Smooth muscle cell (in vitro differentiated cells): ENCODE measurements at regions not wholly inside any gene's neighbourhood (a gene's known extent, or its start where the extent isn't known, plus 50 kb on each side); places are given as distances from the start of the nearest gene placed in this dataset.

Experiments
- DNase-seq: peaks from one replicate; lab custom pipeline; 2025; ENCODE audit not compliant: unreplicated experiment; lab: John Stamatoyannopoulos, UW
- H2AFZ ChIP-seq: fragments of 200-600 bp; sonication (generic); 2 replicates; pipeline ENCODE4 v1.6.0; 2016; ENCODE audit warnings: antibody characterized with exemption, low read depth, mild to moderate bottlenecking
- H3F3A ChIP-seq: fragments of 200-600 bp; sonication (generic); 2 replicates; pipeline ENCODE4 v1.6.0; 2017; ENCODE audit warnings: antibody characterized with exemption, low read depth
- H3K27ac ChIP-seq: fragments of 200-600 bp; sonication (generic); 2 replicates; pipeline ENCODE4 v1.5.1; 2016; ENCODE audit warnings: low read depth, mild to moderate bottlenecking
- H3K27me3 ChIP-seq: fragments of 200-600 bp; sonication (generic); 2 replicates; pipeline ENCODE4 v1.6.1; 2016; ENCODE audit warnings: low read depth, mild to moderate bottlenecking
- H3K36me3 ChIP-seq: fragments of 200-600 bp; sonication (generic); 2 replicates; pipeline ENCODE4 v1.5.1; 2016; ENCODE audit warnings: low read depth
- H3K4me1 ChIP-seq: fragments of 200-600 bp; sonication (generic); 2 replicates; pipeline ENCODE4 v1.5.1; 2016; ENCODE audit warnings: low read depth
- H3K4me2 ChIP-seq: fragments of 200-600 bp; sonication (generic); 2 replicates; pipeline ENCODE4 v1.6.0; 2016; ENCODE audit warnings: mild to moderate bottlenecking
- H3K4me3 ChIP-seq: fragments of 200-600 bp; sonication (generic); 2 replicates; pipeline ENCODE4 v1.5.1; 2016; ENCODE audit warnings: mild to moderate bottlenecking
- H3K79me2 ChIP-seq: fragments of 200-600 bp; sonication (generic); 2 replicates; pipeline ENCODE4 v1.6.0; 2016; ENCODE audit warnings: low read depth, mild to moderate bottlenecking
- H3K9ac ChIP-seq: fragments of 200-600 bp; sonication (generic); 2 replicates; pipeline ENCODE4 v1.6.0; 2016; ENCODE audit warnings: low read depth
- H3K9me3 ChIP-seq: fragments of 200-600 bp; sonication (generic); replicated peaks from 2 replicates; pipeline ENCODE4 v1.5.1; 2016; ENCODE audit warnings: low read depth
- H4K20me1 ChIP-seq: fragments of 200-600 bp; sonication (generic); 2 replicates; pipeline ENCODE4 v1.6.0; 2016; ENCODE audit warnings: low read depth
- CTCF ChIP-seq: fragments of 200-600 bp; sonication (generic); IDR thresholded peaks from 2 replicates; pipeline ENCODE4 v1.5.1; 2017; ENCODE audit warnings: borderline replicate concordance, mild to moderate bottlenecking, antibody characterized with exemption; ENCODE audit not compliant: insufficient read depth, poor library complexity, severe bottlenecking
- WGBS: methylation state at CpG from one replicate; pipeline ENCODE4 v1.1.7; 2016; ENCODE audit warnings: low lambda C conversion rate; 5-methylcytosine and 5-hydroxymethylcytosine counted together

DNA sequence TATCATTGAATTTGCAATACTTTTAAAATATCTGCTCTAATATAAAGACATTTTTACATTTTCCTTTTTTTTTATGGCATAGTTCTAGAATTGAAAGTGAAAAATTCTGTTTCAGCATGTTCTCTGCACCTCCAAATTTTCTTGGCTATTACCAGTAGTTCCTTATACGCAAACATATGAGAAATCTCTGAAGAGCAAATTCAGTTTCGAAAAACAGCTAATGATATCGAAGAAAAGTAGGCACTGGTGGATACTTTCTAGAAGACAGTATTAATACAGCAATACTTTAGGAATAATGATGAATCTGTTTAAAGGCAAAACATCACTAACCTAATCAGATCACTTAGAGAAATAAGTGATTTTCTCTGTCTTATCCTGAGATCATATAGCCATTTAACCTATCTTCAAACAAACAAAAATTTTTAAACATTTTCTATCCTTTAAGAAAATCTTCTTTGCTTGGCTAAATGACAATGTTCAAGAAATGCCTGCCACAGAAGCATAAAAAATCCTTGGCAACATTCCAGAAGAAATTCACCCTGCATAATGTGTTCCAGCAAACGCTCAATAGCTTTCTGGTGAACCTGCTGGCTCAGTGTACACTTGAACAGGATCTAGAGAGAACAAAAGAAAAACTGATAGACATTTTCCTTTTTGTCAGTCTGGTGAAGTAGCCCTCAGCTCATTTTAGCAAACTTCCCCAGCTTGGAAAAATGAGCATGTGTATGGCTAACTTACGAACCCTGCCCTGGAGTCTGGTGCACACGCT lies 51.2 kb upstream of the KLF3 start:
- no peak for DNase-seq

More for the DNA sequence above, 51.2 kb upstream of the KLF3 start:
- Histone ChIP-seq H3K27me3 (no peaks in the 10 kb centered on the region), H3K79me2 (no peaks in the 10 kb centered on the region), H3K27ac (no peak overlapping the region), H3K9me3 (no peaks in the 10 kb centered on the region), H3K9ac (no peak overlapping the region), H3K36me3 (no peaks in the 10 kb centered on the region), H3F3A (no peaks in the 10 kb centered on the region), H3K4me2 (no peak overlapping the region), H3K4me3 (no peak overlapping the region), H3K4me1 (no peaks in the 10 kb centered on the region), H2AFZ (no peak overlapping the region), H4K20me1 (no peaks in the 10 kb centered on the region)
- TF ChIP-seq CTCF, result no peak
- WGBS, result 94% methylated on average over 6 of the region's 6 CpGs
